Bronchial epithelial cell (primary cell): ENCODE measurements at regions not wholly inside any gene's neighbourhood (a gene's known extent, or its start where the extent isn't known, plus 50 kb on each side); places are given as distances from the start of the nearest gene placed in this dataset.

Experiments
- DNase-seq: peaks from one replicate; pipeline ENCODE4 v3.0.0-alpha.2; 2010; ENCODE audit warnings: low read depth
- FAIRE-seq: peaks from 2 replicates; lab custom pipeline; 2011; peaks lifted over from hg19 to GRCh38; lab: Jason Lieb, UNC
- H3K27me3 ChIP-seq: 2 replicates; pipeline ENCODE4 v1.5.1; 2011; ENCODE audit warnings: low read length; ENCODE audit not compliant: control insufficient read depth, insufficient read depth
- H3K36me3 ChIP-seq: 2 replicates; pipeline ENCODE4 v1.5.1; 2011; ENCODE audit warnings: low read length; ENCODE audit not compliant: control insufficient read depth, insufficient read depth
- H3K4me3 ChIP-seq: 2 replicates; pipeline ENCODE4 v1.5.1; 2011; ENCODE audit warnings: mild to moderate bottlenecking, low read depth, low read length, control low read depth
- CTCF ChIP-seq: IDR thresholded peaks from 2 replicates; pipeline ENCODE4 v1.5.1; 2011; ENCODE audit warnings: mild to moderate bottlenecking, moderate library complexity, low read length, control low read depth, inconsistent platforms; ENCODE audit not compliant: insufficient read depth, severe bottlenecking

- DNase-seq = no peak
- FAIRE-seq = no peak
- no peaks in the 10 kb centered on the region for H3K36me3 ChIP-seq
- TF ChIP-seq CTCF = no peak
- no peaks in the 10 kb centered on the region for H3K27me3 ChIP-seq
- H3K4me3 ChIP-seq = no peak overlapping the region
Observed at GRCh38 chr2:21386666-21387065, 262.9 kb downstream of the TDRD15 start.

GRCh38 chr2:21392649-21393048 lies 268.9 kb downstream of the TDRD15 start:
- Histone ChIP-seq H3K36me3 (no peaks in the 10 kb centered on the region), H3K4me3 (no peak overlapping the region), H3K27me3 (no peaks in the 10 kb centered on the region)
- no peak for FAIRE-seq
- DNase-seq = no peak
- no peak for TF ChIP-seq CTCF

GRCh38 chr2:21393173-21393572 lies 269.4 kb downstream of the TDRD15 start:
- TF ChIP-seq CTCF = no peak
- DNase-seq (no peak), FAIRE-seq (no peak)
- H3K27me3 ChIP-seq = no peaks in the 10 kb centered on the region
- H3K4me3 ChIP-seq = no peak overlapping the region
- H3K36me3 ChIP-seq = no peaks in the 10 kb centered on the region

- FAIRE-seq = no peak
Observed at GRCh38 chr2:21395366-21395765, 271.6 kb downstream of the TDRD15 start.

GRCh38 chr2:21396252-21396651 lies 272.5 kb downstream of the TDRD15 start:
- Histone ChIP-seq H3K4me3 (no peak overlapping the region), H3K36me3 (no peaks in the 10 kb centered on the region), H3K27me3 (no peaks in the 10 kb centered on the region)
- DNase-seq (peak; percentile 23), FAIRE-seq (no peak)
- TF ChIP-seq CTCF = no peak

More at GRCh38 chr2:21395366-21395765, 271.6 kb downstream of the TDRD15 start:
- Histone ChIP-seq H3K27me3 (no peaks in the 10 kb centered on the region), H3K4me3 (no peak overlapping the region), H3K36me3 (no peaks in the 10 kb centered on the region)
- no peak for DNase-seq
- TF ChIP-seq CTCF = peak; percentile 28

- H3K36me3 ChIP-seq = no peaks in the 10 kb centered on the region
- no peak for DNase-seq
- no peaks in the 10 kb centered on the region for H3K27me3 ChIP-seq
- FAIRE-seq = no peak
- no peak for TF ChIP-seq CTCF
- H3K4me3 ChIP-seq = no peak overlapping the region
Observed at GRCh38 chr2:21401022-21401698, 277.4 kb downstream of the TDRD15 start.
